ENCODE measurements at regions not wholly inside any gene's neighbourhood (a gene's known extent, or its start where the extent isn't known, plus 50 kb on each side); places are given as distances from the start of the nearest gene placed in this dataset.

- no peak overlapping the region for H3K27ac ChIP-seq (ENCODE audit: low read depth, low read length)
- H3K79me2 ChIP-seq (ENCODE audit: control insufficient read depth, low read length) = no peaks in the 10 kb centered on the region
- no peaks in the 10 kb centered on the region for H3K9me2 ChIP-seq (replicated peaks; ENCODE audit: control insufficient read depth, low read length)
- H3K9me3 ChIP-seq (ENCODE audit: control insufficient read depth, insufficient read depth, low read length) = no peaks in the 10 kb centered on the region
- no peaks in the 10 kb centered on the region for H3K4me1 ChIP-seq (ENCODE audit: control insufficient read depth, low read length)
- H3K27me3 ChIP-seq (ENCODE audit: control insufficient read depth, low read length) = no peaks in the 10 kb centered on the region
- no peak for TF ChIP-seq EZH2phosphoT487 (IDR thresholded peaks at IDR 0.05; ENCODE audit: borderline replicate concordance, low read length)
- no peak for TF ChIP-seq CTCF (IDR thresholded peaks at IDR 0.05; ENCODE audit: low read depth, low read length, poor library complexity, severe bottlenecking)
- no peaks in the 10 kb centered on the region for H4K20me1 ChIP-seq (ENCODE audit: control insufficient read depth, insufficient read depth, low read depth, low read length)
- H3F3A ChIP-seq (ENCODE audit: control insufficient read depth, insufficient read depth) = no peaks in the 10 kb centered on the region
- H3K36me3 ChIP-seq (ENCODE audit: control insufficient read depth, low read length) = no peaks in the 10 kb centered on the region
- H3K4me2 ChIP-seq (ENCODE audit: low read length) = no peak overlapping the region
- H3K4me3 ChIP-seq (ENCODE audit: low read length) = no peak overlapping the region
Measured at GRCh38 chr18:6487968-6488367, 73.3 kb upstream of the L3MBTL4 start.

- no peaks in the 10 kb centered on the region for H3F3A ChIP-seq (ENCODE audit: control insufficient read depth, insufficient read depth)
- H3K9me2 ChIP-seq (replicated peaks; ENCODE audit: control insufficient read depth, low read length) = no peaks in the 10 kb centered on the region
- H3K4me2 ChIP-seq (ENCODE audit: low read length) = no peak overlapping the region
- H3K4me1 ChIP-seq (ENCODE audit: control insufficient read depth, low read length) = no peaks in the 10 kb centered on the region
- no peaks in the 10 kb centered on the region for H3K79me2 ChIP-seq (ENCODE audit: control insufficient read depth, low read length)
- no peak overlapping the region for H3K4me3 ChIP-seq (ENCODE audit: low read length)
- H3K27me3 ChIP-seq (ENCODE audit: control insufficient read depth, low read length) = no peaks in the 10 kb centered on the region
- H4K20me1 ChIP-seq (ENCODE audit: control insufficient read depth, insufficient read depth, low read depth, low read length) = no peaks in the 10 kb centered on the region
- no peaks in the 10 kb centered on the region for H3K9me3 ChIP-seq (ENCODE audit: control insufficient read depth, insufficient read depth, low read length)
- TF ChIP-seq EZH2phosphoT487 (IDR thresholded peaks at IDR 0.05; ENCODE audit: borderline replicate concordance, low read length) (no peak), CTCF (IDR thresholded peaks at IDR 0.05; ENCODE audit: low read depth, low read length, poor library complexity, severe bottlenecking) (no peak)
- H3K36me3 ChIP-seq (ENCODE audit: control insufficient read depth, low read length) = no peaks in the 10 kb centered on the region
- H3K27ac ChIP-seq (ENCODE audit: low read depth, low read length) = no peak overlapping the region
Measured at GRCh38 chr18:6488956-6489355, 74.2 kb upstream of the L3MBTL4 start.

GRCh38 chr18:6489977-6490376 lies 75.3 kb upstream of the L3MBTL4 start:
- Histone ChIP-seq H3K9me3 (ENCODE audit: control insufficient read depth, insufficient read depth, low read length) (no peaks in the 10 kb centered on the region), H3K9me2 (replicated peaks; ENCODE audit: control insufficient read depth, low read length) (no peaks in the 10 kb centered on the region), H3K27ac (ENCODE audit: low read depth, low read length) (no peak overlapping the region), H4K20me1 (ENCODE audit: control insufficient read depth, insufficient read depth, low read depth, low read length) (no peaks in the 10 kb centered on the region), H3K27me3 (ENCODE audit: control insufficient read depth, low read length) (no peaks in the 10 kb centered on the region), H3F3A (ENCODE audit: control insufficient read depth, insufficient read depth) (no peaks in the 10 kb centered on the region), H3K36me3 (ENCODE audit: control insufficient read depth, low read length) (no peaks in the 10 kb centered on the region), H3K4me1 (ENCODE audit: control insufficient read depth, low read length) (no peaks in the 10 kb centered on the region), H3K4me3 (ENCODE audit: low read length) (no peak overlapping the region), H3K4me2 (ENCODE audit: low read length) (no peak overlapping the region), H3K79me2 (ENCODE audit: control insufficient read depth, low read length) (no peaks in the 10 kb centered on the region)
- TF ChIP-seq CTCF (IDR thresholded peaks at IDR 0.05; ENCODE audit: low read depth, low read length, poor library complexity, severe bottlenecking) (no peak), EZH2phosphoT487 (IDR thresholded peaks at IDR 0.05; ENCODE audit: borderline replicate concordance, low read length) (no peak)

- Histone ChIP-seq H3F3A (ENCODE audit: control insufficient read depth, insufficient read depth) (no peaks in the 10 kb centered on the region), H3K9me3 (ENCODE audit: control insufficient read depth, insufficient read depth, low read length) (no peaks in the 10 kb centered on the region), H3K4me2 (ENCODE audit: low read length) (no peak overlapping the region), H3K9me2 (replicated peaks; ENCODE audit: control insufficient read depth, low read length) (no peaks in the 10 kb centered on the region), H3K4me3 (ENCODE audit: low read length) (no peak overlapping the region), H3K36me3 (ENCODE audit: control insufficient read depth, low read length) (no peaks in the 10 kb centered on the region), H3K27ac (ENCODE audit: low read depth, low read length) (no peak overlapping the region), H4K20me1 (ENCODE audit: control insufficient read depth, insufficient read depth, low read depth, low read length) (no peaks in the 10 kb centered on the region), H3K79me2 (ENCODE audit: control insufficient read depth, low read length) (no peaks in the 10 kb centered on the region), H3K4me1 (ENCODE audit: control insufficient read depth, low read length) (no peaks in the 10 kb centered on the region), H3K27me3 (ENCODE audit: control insufficient read depth, low read length) (no peaks in the 10 kb centered on the region)
- no peak for TF ChIP-seq CTCF (IDR thresholded peaks at IDR 0.05; ENCODE audit: low read depth, low read length, poor library complexity, severe bottlenecking)
- TF ChIP-seq EZH2phosphoT487 (IDR thresholded peaks at IDR 0.05; ENCODE audit: borderline replicate concordance, low read length) = no peak
Measured at GRCh38 chr18:6493194-6493593, 78.5 kb upstream of the L3MBTL4 start.

All from DOHH2 (cell line).